D721Med (cell line): ENCODE measurements at regions not wholly inside any gene's neighbourhood (a gene's known extent, or its start where the extent isn't known, plus 50 kb on each side); places are given as distances from the start of the nearest gene placed in this dataset.

ENCODE experiments used
- DNase-seq: peaks from one replicate; pipeline ENCODE4 v3.0.0; 2011; ENCODE audit warnings: low spot score; ENCODE audit not compliant: insufficient read length
- FAIRE-seq: peaks from 2 replicates; lab custom pipeline; 2011; peaks lifted over from hg19 to GRCh38; lab: Jason Lieb, UNC
- TF ChIP-seq, protein P1 (sequence below): IDR thresholded peaks from 2 replicates; pipeline ENCODE4 v1.5.1; 2012; ENCODE audit warnings: mild to moderate bottlenecking, control low read depth; ENCODE audit not compliant: insufficient read depth; ENCODE audit errors: missing control alignments

DNA sequence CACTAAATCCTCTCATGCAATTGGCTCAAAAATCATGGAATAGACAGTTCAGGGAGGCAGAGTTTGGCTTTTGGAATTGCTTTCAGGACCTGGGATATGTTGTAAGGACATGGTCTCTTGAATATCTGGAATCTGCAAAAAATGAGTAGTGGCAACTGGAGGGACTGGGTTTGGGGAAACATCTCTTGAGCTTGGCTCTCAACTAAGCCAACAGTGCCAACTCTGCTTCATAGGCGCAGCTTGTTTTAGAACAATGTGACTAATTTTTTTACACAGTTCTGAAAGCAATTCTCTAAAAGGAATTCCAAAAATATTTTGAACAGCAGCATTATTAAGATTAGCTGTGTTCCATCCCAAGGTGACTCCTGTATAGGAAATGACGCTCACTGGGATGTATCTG is 121.5 kb upstream of the DPP6 start:
- TF ChIP-seq, protein P1, sequence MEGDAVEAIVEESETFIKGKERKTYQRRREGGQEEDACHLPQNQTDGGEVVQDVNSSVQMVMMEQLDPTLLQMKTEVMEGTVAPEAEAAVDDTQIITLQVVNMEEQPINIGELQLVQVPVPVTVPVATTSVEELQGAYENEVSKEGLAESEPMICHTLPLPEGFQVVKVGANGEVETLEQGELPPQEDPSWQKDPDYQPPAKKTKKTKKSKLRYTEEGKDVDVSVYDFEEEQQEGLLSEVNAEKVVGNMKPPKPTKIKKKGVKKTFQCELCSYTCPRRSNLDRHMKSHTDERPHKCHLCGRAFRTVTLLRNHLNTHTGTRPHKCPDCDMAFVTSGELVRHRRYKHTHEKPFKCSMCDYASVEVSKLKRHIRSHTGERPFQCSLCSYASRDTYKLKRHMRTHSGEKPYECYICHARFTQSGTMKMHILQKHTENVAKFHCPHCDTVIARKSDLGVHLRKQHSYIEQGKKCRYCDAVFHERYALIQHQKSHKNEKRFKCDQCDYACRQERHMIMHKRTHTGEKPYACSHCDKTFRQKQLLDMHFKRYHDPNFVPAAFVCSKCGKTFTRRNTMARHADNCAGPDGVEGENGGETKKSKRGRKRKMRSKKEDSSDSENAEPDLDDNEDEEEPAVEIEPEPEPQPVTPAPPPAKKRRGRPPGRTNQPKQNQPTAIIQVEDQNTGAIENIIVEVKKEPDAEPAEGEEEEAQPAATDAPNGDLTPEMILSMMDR = no peak
- DNase-seq (no peak), FAIRE-seq (no peak)

GRCh38 chr7:153934048-153934447 is 118.2 kb upstream of the DPP6 start:
- FAIRE-seq (no peak), DNase-seq (no peak)
- TF ChIP-seq, protein P1 = no peak

GRCh38 chr7:153934629-153935028 is 117.6 kb upstream of the DPP6 start:
- TF ChIP-seq, protein P1 = no peak
- FAIRE-seq (no peak), DNase-seq (no peak)

DNA sequence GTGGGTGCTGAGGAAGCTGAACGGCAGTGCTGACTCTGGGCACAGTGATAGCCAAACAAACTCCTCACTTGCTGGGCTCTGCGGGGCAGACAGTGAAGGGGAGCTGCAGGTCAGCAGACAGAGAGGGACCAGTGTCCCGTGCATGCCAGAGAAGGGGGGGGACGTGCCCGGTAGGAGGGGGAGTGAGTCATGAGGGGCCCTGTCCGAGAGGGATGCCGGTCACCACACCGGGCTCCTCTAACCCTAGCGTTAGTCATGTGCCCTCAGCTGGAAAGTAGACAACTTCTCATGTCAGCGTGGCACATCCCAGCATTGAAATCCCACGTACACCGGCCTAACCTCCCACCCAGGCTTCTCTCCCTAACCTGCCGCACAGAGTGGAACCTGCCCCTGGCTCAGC is 117.1 kb upstream of the DPP6 start:
- DNase-seq (no peak), FAIRE-seq (no peak)
- TF ChIP-seq, protein P1 = no peak

DNA sequence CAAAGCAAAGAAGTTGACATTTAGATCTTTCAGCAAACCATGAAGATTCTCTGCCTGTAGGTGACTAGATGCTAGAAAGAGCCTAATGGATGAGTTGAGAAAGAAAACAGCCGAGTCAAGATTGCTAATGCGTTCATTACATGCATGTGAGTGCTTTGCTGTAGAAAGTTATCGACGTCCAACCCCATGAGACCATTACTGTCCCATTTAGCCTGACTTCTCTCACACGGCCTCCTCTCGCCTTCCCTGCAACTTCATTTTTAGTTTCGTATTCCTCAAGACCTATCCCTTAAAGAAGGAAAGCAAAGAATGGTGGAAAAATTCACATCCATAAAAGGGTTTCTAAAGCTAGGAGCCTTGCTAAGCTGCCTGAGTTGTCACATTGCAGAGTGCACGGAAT is 113.7 kb upstream of the DPP6 start:
- TF ChIP-seq, protein P1 = no peak
- DNase-seq (no peak), FAIRE-seq (no peak)

DNA sequence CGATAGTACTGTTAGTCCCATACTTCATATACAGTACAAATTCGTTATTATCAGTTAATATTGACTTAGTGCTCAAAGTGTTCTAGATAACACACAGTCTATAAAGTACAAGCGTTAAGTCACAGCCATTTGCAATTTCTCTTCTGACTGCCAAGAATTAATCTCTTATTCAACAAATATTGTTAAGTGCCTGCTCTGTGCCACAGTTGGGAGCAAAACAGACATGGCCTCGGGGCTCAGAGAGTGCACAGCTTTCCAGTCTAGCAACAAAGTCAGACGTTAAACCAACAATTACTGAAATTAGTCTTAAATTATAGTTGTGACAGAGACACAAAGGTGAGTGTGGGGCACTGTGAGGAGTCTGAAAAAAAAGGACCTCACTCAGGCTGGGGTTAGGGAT is 113.0 kb upstream of the DPP6 start:
- TF ChIP-seq, protein P1 = no peak
- DNase-seq (no peak), FAIRE-seq (no peak)

- TF ChIP-seq, protein P1 = no peak
- FAIRE-seq (no peak), DNase-seq (no peak)
These were observed 112.5 kb upstream of the DPP6 start for GRCh38 chr7:153939654-153940053.
